ENCODE measurements at regions not wholly inside any gene's neighbourhood (a gene's known extent, or its start where the extent isn't known, plus 50 kb on each side); places are given as distances from the start of the nearest gene placed in this dataset.
"Not testable (repeated sequence)": the region's sequence is repeated elsewhere in the genome, so short reads cannot be mapped to it uniquely, and the experiment has no call there.

DNA sequence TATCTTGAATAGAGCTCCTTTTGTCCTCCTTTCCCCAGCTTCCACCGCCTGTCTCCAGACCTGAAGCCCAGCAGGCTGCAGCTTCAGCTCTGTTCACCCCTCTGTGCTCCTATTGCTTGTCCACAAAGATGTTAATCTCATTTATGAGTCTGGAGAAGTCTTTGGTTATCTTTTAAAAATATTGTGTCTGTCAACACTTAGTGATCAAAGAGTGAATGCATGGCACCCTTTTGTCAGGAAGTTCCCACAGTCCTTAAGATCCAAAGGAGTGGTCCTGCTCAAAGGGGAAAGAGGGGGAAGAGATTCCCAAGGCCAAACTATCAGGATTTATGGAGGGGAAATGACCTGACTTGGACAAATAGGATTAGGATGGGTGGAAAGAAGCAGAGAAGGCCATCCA is 118.9 kb downstream of the ACAA2 start:
- no peak for DNase-seq (ENCODE audit: low spot score)

GRCh38 chr18:49693717-49694005 is 119.7 kb downstream of the ACAA2 start:
- no peak for DNase-seq (ENCODE audit: low spot score)

- no peak for DNase-seq (ENCODE audit: low spot score)
Measured at GRCh38 chr18:49692906-49693716, 120.2 kb downstream of the ACAA2 start.

- no peak for DNase-seq (ENCODE audit: low spot score)
Measured at GRCh38 chr18:49691177-49691608, 122.1 kb downstream of the ACAA2 start.

GRCh38 chr18:49690312-49690711 is 123.0 kb downstream of the ACAA2 start:
- DNase-seq (ENCODE audit: low spot score), result no peak

DNA sequence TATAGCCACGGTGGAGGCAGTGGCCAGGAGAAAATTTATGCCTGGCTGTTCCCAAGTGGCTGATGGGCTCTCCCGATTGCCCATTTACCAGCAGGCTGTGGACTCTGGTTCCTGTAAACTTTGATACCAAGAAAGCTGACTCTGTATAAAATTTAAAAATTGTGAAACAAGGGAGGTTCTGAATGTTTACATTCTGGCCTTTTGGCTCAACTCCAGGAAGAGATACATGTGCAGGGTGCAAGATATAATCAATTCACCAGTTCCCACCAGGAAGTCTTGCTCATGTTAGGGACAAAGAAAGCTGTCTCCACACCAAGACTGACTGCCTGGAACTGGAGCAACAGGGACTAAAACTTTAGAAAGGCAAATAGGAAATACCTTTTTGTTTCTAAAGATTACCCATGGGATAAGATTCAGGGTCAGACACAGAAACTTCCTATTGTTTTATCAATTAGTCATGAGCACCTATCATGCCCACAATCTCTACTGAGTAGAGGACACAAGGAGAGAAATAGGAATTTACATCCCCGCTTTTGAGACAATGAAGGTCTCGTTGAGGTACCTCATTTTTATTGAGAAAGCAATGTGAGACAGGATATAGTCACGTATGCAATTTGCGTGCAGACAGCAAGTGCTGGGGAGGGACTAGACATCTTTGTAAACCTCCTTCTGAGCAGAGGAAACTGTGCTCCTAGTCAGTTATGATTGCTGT is 123.5 kb downstream of the LIPG start:
- DNase-seq (ENCODE audit: low spot score), result no peak

- DNase-seq (ENCODE audit: low spot score), result not testable (repeated sequence)
Measured at GRCh38 chr18:49682803-49683190, 120.9 kb downstream of the LIPG start.

DNA sequence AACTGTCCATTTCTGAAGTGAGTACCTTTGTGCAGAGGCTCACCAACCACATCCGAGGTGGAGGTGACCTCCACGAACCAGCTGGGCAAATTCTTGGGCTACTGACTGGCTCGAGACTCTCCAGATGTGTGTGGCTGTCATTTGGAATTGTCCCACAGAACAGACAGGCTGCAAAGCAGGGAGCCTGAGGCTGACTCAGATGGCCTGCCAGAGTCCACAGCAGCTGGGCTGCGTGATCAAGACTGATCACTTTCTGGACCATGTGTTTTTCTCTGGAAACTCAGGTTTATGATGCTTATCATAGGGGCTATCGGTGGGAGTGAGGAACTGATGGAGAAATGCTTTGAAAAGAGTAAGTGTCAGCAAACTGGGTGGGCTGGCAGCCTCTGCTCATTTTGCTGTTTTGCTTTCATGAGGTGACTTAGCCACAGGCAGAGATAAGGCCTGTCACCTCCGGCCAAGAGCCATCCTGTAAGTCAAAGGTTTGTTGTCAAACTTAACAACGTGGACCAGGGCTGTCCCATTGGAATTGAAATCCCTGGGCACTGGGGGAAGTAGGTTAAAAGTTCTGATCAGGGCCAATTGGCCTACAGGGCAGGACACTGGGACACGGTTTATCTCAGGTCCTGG is 120.4 kb downstream of the LIPG start:
- DNase-seq (ENCODE audit: low spot score), result no peak

DNA sequence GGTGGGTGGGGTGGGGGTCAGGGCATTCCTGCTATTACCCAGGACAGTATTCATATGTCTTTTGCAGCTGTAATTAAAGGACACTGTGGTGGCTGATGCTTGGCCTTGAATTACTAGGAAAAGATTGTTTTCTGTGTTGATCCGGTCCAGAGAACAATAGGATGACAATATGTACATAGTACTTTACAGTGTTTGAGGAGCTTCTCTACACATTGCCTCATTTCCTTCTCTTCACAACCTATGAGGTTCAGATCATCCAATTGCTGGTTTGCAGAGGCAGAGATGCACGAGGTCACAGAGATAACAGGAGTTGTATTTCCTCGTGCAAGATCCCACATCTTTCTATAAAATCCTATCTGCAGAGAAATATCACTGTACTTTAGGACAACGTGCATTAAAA is 119.5 kb downstream of the LIPG start:
- no peak for DNase-seq (ENCODE audit: low spot score)

- no peak for DNase-seq (ENCODE audit: low spot score)
Measured at GRCh38 chr18:49678440-49678839, 116.6 kb downstream of the LIPG start.

- DNase-seq (ENCODE audit: low spot score), result peak; percentile 57
Measured at GRCh38 chr18:49677762-49678413, 116.0 kb downstream of the LIPG start.

DNA sequence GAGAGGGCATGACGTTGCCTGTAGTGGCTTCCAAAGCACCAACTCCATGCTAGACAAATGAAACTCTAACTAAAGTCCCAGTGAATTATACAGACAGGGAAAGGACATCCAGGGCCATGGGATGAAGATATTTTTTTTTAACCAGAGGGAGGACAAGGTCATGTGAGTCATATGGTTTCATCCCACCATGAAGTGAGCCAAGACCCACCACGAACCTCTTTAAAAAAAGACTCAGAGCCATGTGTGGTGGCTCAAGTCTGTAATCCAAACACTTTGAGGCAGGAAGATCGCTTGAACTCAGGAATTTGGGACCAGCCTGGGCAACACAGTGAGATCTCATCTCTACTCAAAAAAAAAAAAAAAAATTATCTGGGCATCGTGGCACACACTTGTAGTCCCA is 115.2 kb downstream of the LIPG start:
- DNase-seq (ENCODE audit: low spot score), result no peak

- no peak for DNase-seq (ENCODE audit: low spot score)
Measured at GRCh38 chr18:49673281-49673680, 111.4 kb downstream of the LIPG start.

- no peak for DNase-seq (ENCODE audit: low spot score)
Measured at GRCh38 chr18:49672853-49673252, 111.0 kb downstream of the LIPG start.

DNA sequence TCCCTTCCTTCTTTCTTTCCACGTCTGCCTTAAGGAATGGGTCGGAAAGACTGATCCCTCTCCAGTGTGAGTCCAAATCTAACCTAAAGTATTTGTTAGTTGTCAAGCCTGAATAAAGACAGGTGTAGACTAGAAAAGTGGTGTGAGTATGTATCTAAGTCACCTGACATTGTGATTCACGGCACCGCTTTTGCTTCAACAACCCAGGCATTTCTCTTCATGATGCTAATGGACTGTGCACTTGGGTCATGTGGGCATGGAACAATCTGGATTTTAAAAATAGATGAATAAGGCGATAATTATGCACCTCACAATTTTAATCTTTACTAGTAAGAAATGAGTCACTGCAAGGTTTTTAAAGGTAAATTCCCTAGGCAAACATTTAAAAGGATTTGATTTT is 107.5 kb downstream of the LIPG start:
- DNase-seq (ENCODE audit: low spot score), result no peak

DNA sequence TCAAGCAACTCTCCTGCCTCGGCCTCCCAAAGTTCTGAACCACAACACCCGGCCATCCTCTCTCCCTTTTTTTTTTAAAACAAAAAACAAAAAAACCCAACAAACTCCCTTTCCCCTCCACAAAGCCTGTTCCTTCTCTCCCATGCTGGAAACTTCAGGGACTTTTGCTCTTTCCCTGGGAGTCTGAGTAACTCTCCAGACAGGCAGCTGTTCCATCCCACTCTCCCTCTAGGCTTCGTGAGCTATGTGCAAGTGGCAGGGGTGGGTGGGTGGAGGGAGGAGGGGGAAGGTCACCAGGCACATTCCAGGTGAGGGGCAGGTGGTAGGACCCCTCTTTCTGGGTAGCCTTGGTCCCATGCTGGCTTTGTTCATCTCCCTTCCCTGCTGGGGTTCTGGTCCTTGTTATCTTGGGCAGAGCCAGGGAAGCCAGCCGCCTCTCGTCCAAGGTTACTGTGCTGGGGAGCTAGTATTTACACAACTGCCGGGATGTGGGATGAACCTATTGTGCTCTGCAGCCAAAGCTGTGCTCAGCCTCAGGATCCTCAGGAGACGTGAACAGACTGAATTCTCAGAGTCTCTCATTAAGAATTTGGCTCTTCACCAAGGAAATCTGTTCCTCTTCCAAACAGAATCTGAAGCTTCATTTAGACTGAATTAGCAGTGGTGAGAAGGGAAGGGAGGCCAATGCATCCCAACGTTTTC is 106.9 kb downstream of the LIPG start:
- DNase-seq (ENCODE audit: low spot score), result peak; percentile 75

DNA sequence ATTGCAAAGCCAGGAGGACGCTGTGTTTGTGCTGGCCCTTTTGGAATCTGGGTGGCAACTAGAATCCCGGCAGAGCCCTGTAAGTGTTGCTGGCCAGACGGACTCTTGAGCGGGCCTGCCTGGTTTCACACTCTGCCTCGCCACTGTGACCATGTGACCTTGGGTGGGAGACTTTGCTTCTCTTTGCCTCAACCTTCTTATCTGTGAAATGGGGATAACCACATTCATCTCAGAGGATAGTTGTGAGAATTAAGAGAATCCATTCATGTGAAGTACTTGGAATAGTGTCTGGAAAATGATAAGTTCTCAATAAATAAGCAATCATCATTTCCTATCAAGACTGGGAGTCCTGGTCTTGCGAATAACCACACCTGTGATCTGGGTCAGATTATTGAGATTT is 105.6 kb downstream of the LIPG start:
- no peak for DNase-seq (ENCODE audit: low spot score)

- no peak for DNase-seq (ENCODE audit: low spot score)
Measured at GRCh38 chr18:49666045-49666775, 104.4 kb downstream of the LIPG start.

DNA sequence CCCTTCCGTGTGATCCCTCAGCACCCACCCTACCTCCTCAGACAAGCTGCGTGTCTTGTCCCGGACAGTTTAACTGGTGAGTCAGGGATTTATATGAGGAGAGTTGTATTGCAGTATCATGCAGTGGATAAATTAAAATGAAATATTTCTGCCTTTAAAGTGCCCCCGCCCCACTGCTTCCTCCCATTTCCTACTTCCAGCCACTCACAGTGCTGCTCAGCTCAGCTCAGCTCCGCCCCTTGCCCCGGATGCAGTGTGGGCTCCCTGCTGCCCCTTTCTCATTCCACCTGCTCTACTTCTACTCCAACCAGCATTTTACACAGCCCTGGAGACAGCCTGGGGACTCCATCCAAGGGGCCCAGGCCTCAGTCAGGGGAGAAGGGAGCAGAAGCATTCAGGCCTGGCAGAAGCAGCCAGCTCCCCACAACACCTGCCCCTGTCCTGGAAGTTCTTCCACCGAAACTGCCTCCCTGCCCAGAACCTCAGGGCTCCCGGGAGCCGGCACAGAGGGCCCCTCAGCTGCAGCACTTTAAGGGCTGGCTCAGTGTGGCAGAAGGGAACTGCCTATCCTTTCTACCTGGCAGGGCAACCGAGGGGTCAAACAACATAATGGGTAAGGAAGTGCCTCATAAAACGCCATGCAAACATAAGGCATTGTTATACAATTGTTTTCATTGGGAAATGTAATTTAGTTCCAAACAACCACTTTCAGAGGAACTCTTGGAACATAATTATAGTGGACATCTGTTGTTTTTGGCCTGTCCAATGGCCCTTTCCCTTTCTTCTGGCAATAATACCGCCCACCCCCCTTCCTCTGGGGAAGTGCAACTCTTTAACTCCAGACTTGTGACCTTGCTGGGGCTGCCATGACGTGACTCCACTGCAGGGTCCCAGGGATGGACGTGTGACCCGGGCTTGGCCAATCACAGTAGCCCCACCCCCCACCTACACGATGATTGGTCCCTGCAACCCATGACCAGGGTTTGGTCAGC is 102.3 kb downstream of the LIPG start:
- peak; percentile 34 for DNase-seq (ENCODE audit: low spot score)

- no peak for DNase-seq (ENCODE audit: low spot score)
Measured at GRCh38 chr18:49662506-49662905, 100.6 kb downstream of the LIPG start.

Measured in cerebellar cortex (tissue), 1 donor.